Suppressor macrophage treated with lipopolysaccharide for 1 hour (primary cell): ENCODE measurements at regions not wholly inside any gene's neighbourhood (a gene's known extent, or its start where the extent isn't known, plus 50 kb on each side); places are given as distances from the start of the nearest gene placed in this dataset.

Experiments
- DNase-seq, 3 donors: peaks; one replicate each; pipeline ENCODE4 v3.0.0-alpha.2; 2020 to 2022

GRCh38 chr6:8213995-8214394, 111.6 kb upstream of the EEF1E1 start:
- no peak for DNase-seq

- no peak for DNase-seq
Measured at GRCh38 chr6:8212720-8213434, 110.5 kb upstream of the EEF1E1 start.

GRCh38 chr6:8207869-8208191, 105.5 kb upstream of the EEF1E1 start:
- no peak for DNase-seq

GRCh38 chr6:8207191-8207868, 105.0 kb upstream of the EEF1E1 start:
- no peak for DNase-seq

GRCh38 chr6:8203337-8203736, 101.0 kb upstream of the EEF1E1 start:
- no peak for DNase-seq

GRCh38 chr6:8201679-8202078, 99.3 kb upstream of the EEF1E1 start:
- no peak for DNase-seq

GRCh38 chr6:8200255-8200654, 97.9 kb upstream of the EEF1E1 start:
- no peak for DNase-seq

GRCh38 chr6:8195714-8196102, 93.4 kb upstream of the EEF1E1 start:
- DNase-seq: no peak

GRCh38 chr6:8195040-8195713, 92.8 kb upstream of the EEF1E1 start:
- peak in 2 of 3 donors; percentile 3 to 15 for DNase-seq

GRCh38 chr6:8194490-8194889, 92.1 kb upstream of the EEF1E1 start:
- DNase-seq: no peak

GRCh38 chr6:8193541-8193940, 91.2 kb upstream of the EEF1E1 start:
- no peak for DNase-seq

GRCh38 chr6:8192597-8192996, 90.2 kb upstream of the EEF1E1 start:
- DNase-seq: no peak

GRCh38 chr6:8192067-8192466, 89.7 kb upstream of the EEF1E1 start:
- DNase-seq: no peak

- DNase-seq: no peak
Measured at GRCh38 chr6:8191629-8192028, 89.3 kb upstream of the EEF1E1 start.

- DNase-seq: no peak
Measured at GRCh38 chr6:8187209-8187608, 84.9 kb upstream of the EEF1E1 start.

GRCh38 chr6:8182902-8183665, 80.7 kb upstream of the EEF1E1 start:
- no peak for DNase-seq

GRCh38 chr6:8181951-8182845, 79.8 kb upstream of the EEF1E1 start:
- DNase-seq: peak; percentile 47 to 58 (median 51)

GRCh38 chr6:8181160-8181881, 79.0 kb upstream of the EEF1E1 start:
- peak; percentile 36 to 43 (median 40) for DNase-seq

- no peak for DNase-seq
Measured at GRCh38 chr6:8180327-8181159, 78.2 kb upstream of the EEF1E1 start.

GRCh38 chr6:8177721-8178120, 75.4 kb upstream of the EEF1E1 start:
- DNase-seq: no peak
